ENCODE measurements at regions not wholly inside any gene's neighbourhood (a gene's known extent, or its start where the extent isn't known, plus 50 kb on each side); places are given as distances from the start of the nearest gene placed in this dataset.

DNA sequence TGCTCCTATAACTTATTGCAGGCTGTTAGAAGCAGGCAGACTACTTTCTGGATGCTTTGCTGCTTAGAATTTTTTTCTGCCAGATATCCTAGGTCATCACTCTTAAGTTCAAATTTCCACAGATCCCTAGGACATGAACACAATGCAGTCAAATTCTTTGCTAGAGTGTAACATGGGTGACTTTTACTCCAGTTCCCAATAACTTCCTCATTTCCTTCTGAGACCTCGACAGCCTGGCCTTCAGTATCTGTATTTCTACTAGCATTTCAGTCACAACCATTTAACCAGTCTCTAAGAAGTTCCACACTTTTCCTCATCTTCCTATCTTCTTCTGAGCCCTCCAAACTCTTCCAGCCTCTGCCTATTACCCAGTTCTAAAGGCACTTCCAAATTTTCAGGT, 60.4 kb upstream of the ZBED5 start:
- TF ChIP-seq CTCF (conservative IDR thresholded peaks at IDR 0.05) (no peak), ZFX (IDR thresholded peaks at IDR 0.05) (no peak)
